ENCODE measurements at regions not wholly inside any gene's neighbourhood (a gene's known extent, or its start where the extent isn't known, plus 50 kb on each side); places are given as distances from the start of the nearest gene placed in this dataset.
A peak's percentile ranks its signal among the peaks of the same experiment; 100 is the strongest.

DNA sequence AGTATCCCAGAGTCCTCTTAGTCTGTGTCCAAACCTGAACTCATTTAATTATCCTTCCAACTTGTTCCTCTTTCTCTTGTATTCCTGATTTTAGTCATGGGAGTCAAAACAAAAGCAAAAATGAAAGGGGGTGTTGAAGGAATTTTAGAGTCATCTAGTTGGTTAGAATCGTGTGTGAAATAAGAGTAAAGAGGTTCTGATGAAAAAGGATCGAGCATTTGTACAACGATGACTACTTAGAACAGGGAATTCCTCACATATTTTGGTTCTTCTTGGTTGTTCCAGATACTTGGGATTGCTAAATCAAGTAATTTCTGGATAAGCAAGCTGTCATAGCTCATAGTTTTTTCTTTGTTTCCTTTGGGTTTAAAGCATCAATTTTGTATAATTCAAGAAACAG lies 194.4 kb downstream of the BCOR start:
- Histone ChIP-seq H4K5ac (ENCODE audit: low read depth, low read length) (no peak overlapping the region), H3K4me3 (ENCODE audit: insufficient read depth, low read depth, low read length) (no peak overlapping the region), H3K18ac (ENCODE audit: low read depth, low read length) (no peak overlapping the region), H3K56ac (ENCODE audit: extremely low read depth, insufficient read depth, low read length) (no peak overlapping the region), H4K91ac (ENCODE audit: insufficient read depth, low read depth, low read length) (peak overlapping the region; percentile 74; the same call in 1 of the 2 replicates), H2BK120ac (ENCODE audit: low read depth, low read length) (0 out of 2 replicates have a peak overlapping the region, but pooled peaks have one; percentile 56), H2BK15ac (ENCODE audit: low read depth, low read length) (peak overlapping the region; percentile 27; the same call in 1 of the 3 replicates), H2AK5ac (ENCODE audit: low read depth, low read length) (no peak overlapping the region), H2AFZ (replicated peaks; ENCODE audit: low read length, poor library complexity) (no peak overlapping the region), H3K36me3 (ENCODE audit: control insufficient read depth, insufficient read depth, low read length) (no peaks in the 10 kb centered on the region), H3K27me3 (ENCODE audit: control insufficient read depth, insufficient read depth, low read length) (no peaks in the 10 kb centered on the region; the same call in 1 of the 2 replicates), H4K20me1 (ENCODE audit: insufficient read depth, low read length) (no peaks in the 10 kb centered on the region; the same call in 1 of the 2 replicates), H3K9me1 (ENCODE audit: insufficient read depth, low read length) (peaks cover 6% of the 10 kb centered on the region; the same call in 1 of the 2 replicates), H3K27ac (ENCODE audit: insufficient read depth, low read length) (no peak overlapping the region), H3K9ac (ENCODE audit: low read depth, low read length) (no peak overlapping the region), H2BK20ac (ENCODE audit: low read depth, low read length) (no peak overlapping the region), H4K8ac (ENCODE audit: low read depth in 2 of 2, low read length in 2 of 2) (no peak overlapping the region), H3K79me1 (ENCODE audit: low read depth in 1 of 2, low read length in 2 of 2) (no peaks in the 10 kb centered on the region), H3K4ac (ENCODE audit: low read depth, low read length) (no peak overlapping the region), H3K4me2 (ENCODE audit: low read depth, low read length) (no peak overlapping the region), H2BK5ac (ENCODE audit: low read depth, low read length, poor library complexity, severe bottlenecking) (peak overlapping the region; percentile 81), H3K23ac (ENCODE audit: low read depth, low read length) (no peak overlapping the region), H3K14ac (replicated peaks; ENCODE audit: low read depth, low read length) (no peak overlapping the region), H3K4me1 (ENCODE audit: control insufficient read depth, insufficient read depth, low read length) (peaks cover 16% of the 10 kb centered on the region), H3K9me3 (ENCODE audit: control insufficient read depth, insufficient read depth, low read length) (no peaks in the 10 kb centered on the region), H2AK9ac (replicated peaks; ENCODE audit: low read depth, low read length, poor library complexity) (no peak overlapping the region)
- ATAC-seq (ENCODE audit: low read depth) (no peak; the same call in 1 of the 2 replicates), DNase-seq (peak; percentile 75)
- ChIA-PET CTCF (interaction anchor here (0.6 kb wide), 1 partner anchor 57 kb away, joined by 3 read pairs; no protein-coding TSS in a partner anchor), POLR2A (ENCODE audit: unreplicated experiment) (no interaction called here)
- no TSS peak for BruUV-seq (replicated peaks)
- in situ Hi-C loops (cut with MboI; ENCODE audit: low sequenced_read_pairs) (no loop called here), intact Hi-C loops (cut with micrococcal nuclease) (loop anchor here (5.0 kb wide), 2 partner anchors 171 to 184 kb away; no protein-coding TSS in a partner anchor), dilution Hi-C loops (cut with HindIII; ENCODE audit: low sequenced_read_pairs, unreplicated experiment) (no loop called here)
- WGBS, 2 experiments (ENCODE audit: extremely low coverage in 2 of 2, insufficient read length in 1 of 2), result 100% methylated on average over 1 of the region's 3 CpGs; no CpG with 5 or more reads in 1 of the 2 experiments
- TF ChIP-seq CEBPB (IDR thresholded peaks at IDR 0.05; ENCODE audit: low read depth, low read length) (peak; percentile 69; the same call in 1 of the 2 replicates), BHLHE40 (IDR thresholded peaks at IDR 0.05; ENCODE audit: low read depth, low read length) (no peak)

Measured in IMR-90 (cell line).